ENCODE measurements at regions not wholly inside any gene's neighbourhood (a gene's known extent, or its start where the extent isn't known, plus 50 kb on each side); places are given as distances from the start of the nearest gene placed in this dataset.

GRCh38 chr2:7333960-7334493 is 416.8 kb downstream of the RNF144A start:
- H3K4me3 ChIP-seq (ENCODE audit: low read depth, low read length) = no peak overlapping the region
- DNase-seq (ENCODE audit: low read depth) = no peak

GRCh38 chr2:7338961-7339360 is 421.7 kb downstream of the RNF144A start:
- no peak for TF ChIP-seq CTCF (conservative IDR thresholded peaks at IDR 0.05; ENCODE audit: low read depth, low read length)
- H3K4me3 ChIP-seq (ENCODE audit: low read depth, low read length) = no peak overlapping the region
- DNase-seq (ENCODE audit: low read depth) = no peak

More at GRCh38 chr2:7333960-7334493, 416.8 kb downstream of the RNF144A start:
- no peak for TF ChIP-seq CTCF (conservative IDR thresholded peaks at IDR 0.05; ENCODE audit: low read depth, low read length)

GRCh38 chr2:7346336-7346735 is 429.1 kb downstream of the RNF144A start:
- no peak for DNase-seq (ENCODE audit: low read depth)
- no peak for TF ChIP-seq CTCF (conservative IDR thresholded peaks at IDR 0.05; ENCODE audit: low read depth, low read length)

GRCh38 chr2:7348761-7349160 is 431.5 kb downstream of the RNF144A start:
- no peak overlapping the region for H3K4me3 ChIP-seq (ENCODE audit: low read depth, low read length)
- no peak for TF ChIP-seq CTCF (conservative IDR thresholded peaks at IDR 0.05; ENCODE audit: low read depth, low read length)
- DNase-seq (ENCODE audit: low read depth) = no peak

More at GRCh38 chr2:7346336-7346735, 429.1 kb downstream of the RNF144A start:
- no peak overlapping the region for H3K4me3 ChIP-seq (ENCODE audit: low read depth, low read length)

GRCh38 chr2:7352191-7352590 is 435.0 kb downstream of the RNF144A start:
- no peak overlapping the region for H3K4me3 ChIP-seq (ENCODE audit: low read depth, low read length)
- DNase-seq (ENCODE audit: low read depth) = no peak
- no peak for TF ChIP-seq CTCF (conservative IDR thresholded peaks at IDR 0.05; ENCODE audit: low read depth, low read length)

- DNase-seq (ENCODE audit: low read depth) = no peak
- TF ChIP-seq CTCF (conservative IDR thresholded peaks at IDR 0.05; ENCODE audit: low read depth, low read length) = no peak
- no peak overlapping the region for H3K4me3 ChIP-seq (ENCODE audit: low read depth, low read length)
Observed at GRCh38 chr2:7353571-7353970, 436.4 kb downstream of the RNF144A start.

GRCh38 chr2:7355781-7356180 is 438.6 kb downstream of the RNF144A start:
- DNase-seq (ENCODE audit: low read depth) = no peak
- no peak for TF ChIP-seq CTCF (conservative IDR thresholded peaks at IDR 0.05; ENCODE audit: low read depth, low read length)
- H3K4me3 ChIP-seq (ENCODE audit: low read depth, low read length) = no peak overlapping the region

Measured in epithelial cell of proximal tubule (primary cell).